ENCODE measurements at regions not wholly inside any gene's neighbourhood (a gene's known extent, or its start where the extent isn't known, plus 50 kb on each side); places are given as distances from the start of the nearest gene placed in this dataset.

- TF ChIP-seq CREB1 (IDR thresholded peaks at IDR 0.05; ENCODE audit: low read depth) (no peak), YY1 (IDR thresholded peaks at IDR 0.05; ENCODE audit: low read depth) (no peak), RAD21 (IDR thresholded peaks at IDR 0.05; ENCODE audit: low read depth) (no peak), EP300 (IDR thresholded peaks at IDR 0.05; ENCODE audit: borderline replicate concordance) (no peak), EGR1 (IDR thresholded peaks at IDR 0.05) (no peak), CEBPB (IDR thresholded peaks at IDR 0.05) (no peak), ZBTB7A (IDR thresholded peaks at IDR 0.05; ENCODE audit: low read depth) (no peak), MAX (IDR thresholded peaks at IDR 0.05) (no peak), USF1 (IDR thresholded peaks at IDR 0.05) (no peak), NFIC (IDR thresholded peaks at IDR 0.05) (no peak), REST (IDR thresholded peaks at IDR 0.05; ENCODE audit: low read depth) (no peak), TCF12 (IDR thresholded peaks at IDR 0.05; ENCODE audit: low read depth) (no peak), TEAD4 (IDR thresholded peaks at IDR 0.05) (no peak), TAF1 (IDR thresholded peaks at IDR 0.05; ENCODE audit: low read depth) (no peak), FOXM1 (IDR thresholded peaks at IDR 0.05; ENCODE audit: borderline replicate concordance, low read depth) (no peak)
Observed at GRCh38 chr5:6861667-6862066, 148.4 kb downstream of the TENT4A start.

- TF ChIP-seq CREB1 (IDR thresholded peaks at IDR 0.05; ENCODE audit: low read depth) (no peak), TCF12 (IDR thresholded peaks at IDR 0.05; ENCODE audit: low read depth) (no peak), FOXM1 (IDR thresholded peaks at IDR 0.05; ENCODE audit: borderline replicate concordance, low read depth) (no peak), MAX (IDR thresholded peaks at IDR 0.05) (no peak), RAD21 (IDR thresholded peaks at IDR 0.05; ENCODE audit: low read depth) (no peak), CEBPB (IDR thresholded peaks at IDR 0.05) (no peak), USF1 (IDR thresholded peaks at IDR 0.05) (no peak), EGR1 (IDR thresholded peaks at IDR 0.05) (no peak), YY1 (IDR thresholded peaks at IDR 0.05; ENCODE audit: low read depth) (no peak), TEAD4 (IDR thresholded peaks at IDR 0.05) (no peak), ZBTB7A (IDR thresholded peaks at IDR 0.05; ENCODE audit: low read depth) (no peak), TAF1 (IDR thresholded peaks at IDR 0.05; ENCODE audit: low read depth) (no peak), NFIC (IDR thresholded peaks at IDR 0.05) (no peak), EP300 (IDR thresholded peaks at IDR 0.05; ENCODE audit: borderline replicate concordance) (no peak), REST (IDR thresholded peaks at IDR 0.05; ENCODE audit: low read depth) (no peak)
Observed at GRCh38 chr5:6862306-6862705, 149.1 kb downstream of the TENT4A start.

GRCh38 chr5:6867712-6868111, 154.5 kb downstream of the TENT4A start:
- TF ChIP-seq USF1 (IDR thresholded peaks at IDR 0.05) (no peak), CREB1 (IDR thresholded peaks at IDR 0.05; ENCODE audit: low read depth) (no peak), TCF12 (IDR thresholded peaks at IDR 0.05; ENCODE audit: low read depth) (no peak), CEBPB (IDR thresholded peaks at IDR 0.05) (no peak), MAX (IDR thresholded peaks at IDR 0.05) (no peak), NFIC (IDR thresholded peaks at IDR 0.05) (no peak), ZBTB7A (IDR thresholded peaks at IDR 0.05; ENCODE audit: low read depth) (no peak), RAD21 (IDR thresholded peaks at IDR 0.05; ENCODE audit: low read depth) (no peak), YY1 (IDR thresholded peaks at IDR 0.05; ENCODE audit: low read depth) (no peak), FOXM1 (IDR thresholded peaks at IDR 0.05; ENCODE audit: borderline replicate concordance, low read depth) (no peak), TEAD4 (IDR thresholded peaks at IDR 0.05) (no peak), TAF1 (IDR thresholded peaks at IDR 0.05; ENCODE audit: low read depth) (no peak), EP300 (IDR thresholded peaks at IDR 0.05; ENCODE audit: borderline replicate concordance) (no peak), EGR1 (IDR thresholded peaks at IDR 0.05) (no peak), REST (IDR thresholded peaks at IDR 0.05; ENCODE audit: low read depth) (no peak)

Measured in Ishikawa (cell line).